GM19025 (cell line): ENCODE measurements at regions not wholly inside any gene's neighbourhood (a gene's known extent, or its start where the extent isn't known, plus 50 kb on each side); places are given as distances from the start of the nearest gene placed in this dataset.

Experiments
- ATAC-seq: cut with Tn5 transposase; IDR thresholded peaks from one replicate; pipeline ENCODE4 v1.9.1; 2021; ENCODE audit warnings: mild to moderate bottlenecking, low read depth, moderate library complexity; ENCODE audit not compliant: unreplicated experiment

- no peak for ATAC-seq
These were observed 85.3 kb upstream of the TP53I11 start for GRCh38 chr11:45036010-45036409.

- no peak for ATAC-seq
These were observed 86.0 kb upstream of the TP53I11 start for GRCh38 chr11:45036733-45037132.

- ATAC-seq, result no peak
These were observed 86.8 kb upstream of the TP53I11 start for GRCh38 chr11:45037434-45038005.

- ATAC-seq, result no peak
These were observed 88.2 kb upstream of the TP53I11 start for GRCh38 chr11:45038923-45039322.

- ATAC-seq, result no peak
These were observed 90.9 kb upstream of the TP53I11 start for GRCh38 chr11:45041596-45041995.

GRCh38 chr11:45042560-45042959 is 91.9 kb upstream of the TP53I11 start:
- no peak for ATAC-seq

GRCh38 chr11:45043755-45044475 is 93.2 kb upstream of the TP53I11 start:
- ATAC-seq, result no peak

- ATAC-seq, result no peak
These were observed 95.2 kb upstream of the TP53I11 start for GRCh38 chr11:45045683-45046471.

- no peak for ATAC-seq
These were observed 97.7 kb upstream of the TP53I11 start for GRCh38 chr11:45048313-45048841.

GRCh38 chr11:45048870-45049691 is 97.4 kb upstream of the PRDM11 start:
- no peak for ATAC-seq

GRCh38 chr11:45050111-45050510 is 96.3 kb upstream of the PRDM11 start:
- ATAC-seq, result no peak

- ATAC-seq, result no peak
These were observed 94.8 kb upstream of the PRDM11 start for GRCh38 chr11:45051621-45052020.

- ATAC-seq, result no peak
These were observed 94.1 kb upstream of the PRDM11 start for GRCh38 chr11:45052361-45052760.

- ATAC-seq, result no peak
These were observed 92.5 kb upstream of the PRDM11 start for GRCh38 chr11:45053736-45054446.

- no peak for ATAC-seq
These were observed 91.5 kb upstream of the PRDM11 start for GRCh38 chr11:45054956-45055355.

- no peak for ATAC-seq
These were observed 89.9 kb upstream of the PRDM11 start for GRCh38 chr11:45056529-45056928.

GRCh38 chr11:45057938-45058646 is 88.3 kb upstream of the PRDM11 start:
- no peak for ATAC-seq

- no peak for ATAC-seq
These were observed 87.8 kb upstream of the PRDM11 start for GRCh38 chr11:45058647-45058950.

GRCh38 chr11:45060707-45061106 is 85.7 kb upstream of the PRDM11 start:
- ATAC-seq, result no peak
